HEK293 (cell line): ENCODE measurements at regions not wholly inside any gene's neighbourhood (a gene's known extent, or its start where the extent isn't known, plus 50 kb on each side); places are given as distances from the start of the nearest gene placed in this dataset.

Source experiments
- CTCF ChIA-PET: fragments of 350-600 bp; formaldehyde crosslinking; extraction: SDS; loops from one replicate; lab custom pipeline; 2021; ENCODE audit warnings: antibody characterized with exemption; lab: Yijun Ruan, JAX
- POLR2A ChIA-PET: fragments of 300-600 bp; formaldehyde crosslinking; extraction: SDS; loops from one replicate; lab custom pipeline; 2020; ENCODE audit warnings: antibody characterized with exemption, inconsistent platforms; lab: Yijun Ruan, JAX
- H3K27ac ChIP-seq: fragments of 200-500 bp; sonication (Bioruptor generic); 2 replicates; pipeline ENCODE4 v1.5.1; 2014; ENCODE audit warnings: low read depth, low read length, control low read depth, inconsistent platforms; ENCODE audit errors: extremely low read depth
- H3K36me3 ChIP-seq, 2 experiments: fragments of 200-500 bp in 1 of 2; sonication (Bioruptor generic) in 1 of 2; 1 replicate in 1 of 2; 2 replicates in 1 of 2; pipeline ENCODE4 v1.5.1; 2014 to 2017; ENCODE audit warnings: inconsistent platforms in 2 of 2, low read length in 2 of 2; ENCODE audit not compliant: control insufficient read depth in 2 of 2, insufficient read depth in 1 of 2
- H3K4me1 ChIP-seq: fragments of 200-500 bp; sonication (Bioruptor generic); 2 replicates; pipeline ENCODE4 v1.5.1; 2014; ENCODE audit warnings: mild to moderate bottlenecking, low read length, inconsistent platforms; ENCODE audit not compliant: control insufficient read depth, insufficient read depth
- H3K4me3 ChIP-seq: 2 replicates; pipeline ENCODE4 v1.5.1; 2011; ENCODE audit warnings: low read depth, mild to moderate bottlenecking, control low read depth, low read length, moderate library complexity
- H3K9me3 ChIP-seq: fragments of 200-500 bp; sonication (Bioruptor generic); 2 replicates; pipeline ENCODE4 v1.5.1; 2014; ENCODE audit warnings: low read depth, low read length, inconsistent platforms; ENCODE audit not compliant: control insufficient read depth, insufficient read depth
- KLF16 ChIP-seq: fragments of 450-650 bp; formaldehyde crosslinking; IDR thresholded peaks from 2 replicates; pipeline ENCODE4 v1.5.1; 2017; ENCODE audit warnings: missing biosample characterization, missing genetic modification characterization
- PRDM1 ChIP-seq: fragments of 450-650 bp; formaldehyde crosslinking; IDR thresholded peaks from 2 replicates; pipeline ENCODE4; 2016; ENCODE audit warnings: missing biosample characterization, missing genetic modification characterization
- ZFP3 ChIP-seq: fragments of 450-650 bp; formaldehyde crosslinking; IDR thresholded peaks from 2 replicates; pipeline ENCODE4 v1.5.1; 2016; ENCODE audit warnings: low read depth, missing biosample characterization, missing genetic modification characterization
- ZNF10 ChIP-seq: fragments of 450-650 bp; formaldehyde crosslinking; IDR thresholded peaks from 2 replicates; pipeline ENCODE4 v1.5.1; 2017; ENCODE audit warnings: missing biosample characterization, missing genetic modification characterization
- ZNF133 ChIP-seq: fragments of 450-650 bp; formaldehyde crosslinking; IDR thresholded peaks from 2 replicates; pipeline ENCODE4 v1.5.1; 2016; ENCODE audit warnings: missing biosample characterization, missing genetic modification characterization
- ZNF248 ChIP-seq: fragments of 450-650 bp; formaldehyde crosslinking; IDR thresholded peaks from 2 replicates; pipeline ENCODE4 v1.5.1; 2017; ENCODE audit warnings: missing biosample characterization, missing genetic modification characterization
- ZNF571 ChIP-seq: fragments of 450-650 bp; formaldehyde crosslinking; IDR thresholded peaks from 2 replicates; pipeline ENCODE4 v1.5.0; 2017; ENCODE audit warnings: missing biosample characterization, missing genetic modification characterization
- ZNF600 ChIP-seq: fragments of 450-650 bp; formaldehyde crosslinking; IDR thresholded peaks from 2 replicates; pipeline ENCODE4 v1.5.1; 2016; ENCODE audit warnings: missing biosample characterization, missing genetic modification characterization
- ZNF768 ChIP-seq: fragments of 450-650 bp; formaldehyde crosslinking; IDR thresholded peaks from 2 replicates; pipeline ENCODE4 v1.5.1; 2018; ENCODE audit warnings: missing biosample characterization, mild to moderate bottlenecking, missing genetic modification characterization
- TF ChIP-seq, protein P1 (sequence below): fragments of 450-650 bp; formaldehyde crosslinking; IDR thresholded peaks from 2 replicates; pipeline ENCODE4 v1.5.1; 2016; ENCODE audit warnings: missing biosample characterization, missing genetic modification characterization
- TF ChIP-seq, protein P2 (sequence below): fragments of 450-650 bp; formaldehyde crosslinking; IDR thresholded peaks from 2 replicates; pipeline ENCODE4 v1.5.1; 2016; ENCODE audit warnings: missing biosample characterization, missing genetic modification characterization, low read depth
- TF ChIP-seq, protein P3 (sequence below): fragments of 450-650 bp; IDR thresholded peaks from 2 replicates; pipeline ENCODE4 v1.5.1; 2018; ENCODE audit warnings: missing biosample characterization, mild to moderate bottlenecking, missing genetic modification characterization
- TF ChIP-seq, protein P4 (sequence below): fragments of 450-650 bp; IDR thresholded peaks from 2 replicates; pipeline ENCODE4 v1.5.1; 2018; ENCODE audit warnings: missing biosample characterization, missing genetic modification characterization
- TF ChIP-seq, protein P5 (sequence below): fragments of 450-650 bp; formaldehyde crosslinking; IDR thresholded peaks from 2 replicates; pipeline ENCODE4 v1.5.1; 2016; ENCODE audit warnings: missing biosample characterization, missing genetic modification characterization
- TF ChIP-seq, protein P6 (sequence below): fragments of 450-650 bp; formaldehyde crosslinking; IDR thresholded peaks from 2 replicates; pipeline ENCODE4 v1.5.1; 2016; ENCODE audit warnings: missing biosample characterization, missing genetic modification characterization

DNA sequence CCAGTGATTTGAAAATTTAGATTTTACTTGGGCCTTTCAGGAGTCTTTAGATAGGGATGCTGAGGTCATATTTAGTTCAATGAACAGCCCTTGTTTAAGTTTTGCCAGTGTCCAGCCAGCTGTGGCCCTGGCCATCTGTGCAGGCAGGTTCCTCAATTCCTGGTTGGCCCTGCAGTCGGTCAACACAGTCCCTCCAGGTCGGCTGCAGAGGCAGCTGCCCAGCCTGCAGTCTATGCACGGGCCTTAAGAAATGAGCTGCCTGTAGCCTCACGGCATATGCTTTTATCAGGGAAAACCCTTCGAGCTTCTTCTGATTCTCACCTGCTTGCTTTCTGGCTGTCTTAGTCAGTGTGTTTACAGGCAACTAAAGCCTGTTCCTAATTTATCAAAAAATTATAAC is 199.2 kb upstream of the TPM1 start:
- TF ChIP-seq, protein P1, sequence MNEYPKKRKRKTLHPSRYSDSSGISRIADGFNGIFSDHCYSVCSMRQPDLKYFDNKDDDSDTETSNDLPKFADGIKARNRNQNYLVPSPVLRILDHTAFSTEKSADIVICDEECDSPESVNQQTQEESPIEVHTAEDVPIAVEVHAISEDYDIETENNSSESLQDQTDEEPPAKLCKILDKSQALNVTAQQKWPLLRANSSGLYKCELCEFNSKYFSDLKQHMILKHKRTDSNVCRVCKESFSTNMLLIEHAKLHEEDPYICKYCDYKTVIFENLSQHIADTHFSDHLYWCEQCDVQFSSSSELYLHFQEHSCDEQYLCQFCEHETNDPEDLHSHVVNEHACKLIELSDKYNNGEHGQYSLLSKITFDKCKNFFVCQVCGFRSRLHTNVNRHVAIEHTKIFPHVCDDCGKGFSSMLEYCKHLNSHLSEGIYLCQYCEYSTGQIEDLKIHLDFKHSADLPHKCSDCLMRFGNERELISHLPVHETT: no peak
- TF ChIP-seq KLF16 (tag by site-specific recombination): no peak
- TF ChIP-seq, protein P2, sequence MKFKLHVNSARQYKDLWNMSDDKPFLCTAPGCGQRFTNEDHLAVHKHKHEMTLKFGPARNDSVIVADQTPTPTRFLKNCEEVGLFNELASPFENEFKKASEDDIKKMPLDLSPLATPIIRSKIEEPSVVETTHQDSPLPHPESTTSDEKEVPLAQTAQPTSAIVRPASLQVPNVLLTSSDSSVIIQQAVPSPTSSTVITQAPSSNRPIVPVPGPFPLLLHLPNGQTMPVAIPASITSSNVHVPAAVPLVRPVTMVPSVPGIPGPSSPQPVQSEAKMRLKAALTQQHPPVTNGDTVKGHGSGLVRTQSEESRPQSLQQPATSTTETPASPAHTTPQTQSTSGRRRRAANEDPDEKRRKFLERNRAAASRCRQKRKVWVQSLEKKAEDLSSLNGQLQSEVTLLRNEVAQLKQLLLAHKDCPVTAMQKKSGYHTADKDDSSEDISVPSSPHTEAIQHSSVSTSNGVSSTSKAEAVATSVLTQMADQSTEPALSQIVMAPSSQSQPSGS (tag by site-specific recombination): no peak
- TF ChIP-seq ZNF600: no peak
- H3K9me3 ChIP-seq: no peaks in the 10 kb centered on the region
- CTCF ChIA-PET: no interaction called here
- no peak overlapping the region for H3K27ac ChIP-seq
- no peaks in the 10 kb centered on the region for H3K4me1 ChIP-seq
- no peak overlapping the region for H3K4me3 ChIP-seq
- POLR2A ChIA-PET: no interaction called here
- H3K36me3 ChIP-seq: no peaks in the 10 kb centered on the region

DNA sequence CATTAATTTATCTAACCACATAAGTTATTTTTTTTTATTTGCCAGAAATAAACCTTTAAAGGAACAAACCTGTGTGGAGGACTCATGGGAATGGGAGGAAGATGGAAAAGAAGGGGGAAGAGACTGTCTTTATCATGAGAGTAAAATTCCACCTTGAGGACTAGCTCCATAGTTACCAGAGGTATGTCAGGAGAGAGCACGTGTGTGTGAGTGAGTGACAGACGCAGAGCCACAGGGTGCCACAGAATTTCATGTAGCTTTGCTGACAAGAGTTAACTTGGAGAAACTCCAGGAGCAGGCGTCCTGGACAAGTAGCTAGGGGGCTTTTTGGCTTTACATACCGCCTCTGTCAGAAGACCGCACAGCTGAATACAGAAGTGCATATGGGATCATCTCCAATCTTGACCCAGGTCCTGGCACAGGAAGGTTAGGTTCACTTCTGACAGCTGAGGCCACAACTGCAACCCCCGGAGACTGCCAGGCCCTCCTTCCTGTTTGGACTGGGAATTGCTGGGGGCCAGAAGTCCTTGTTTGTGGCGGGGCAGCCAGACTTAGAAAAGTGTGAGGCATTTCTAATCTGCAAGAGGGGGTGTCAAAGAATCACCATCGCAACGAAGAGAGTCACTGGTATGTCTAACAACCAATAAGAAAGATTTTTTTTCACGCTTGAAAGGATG is 197.8 kb upstream of the TPM1 start:
- no peak overlapping the region for H3K27ac ChIP-seq
- H3K4me1 ChIP-seq: no peaks in the 10 kb centered on the region
- H3K9me3 ChIP-seq: no peaks in the 10 kb centered on the region
- no peaks in the 10 kb centered on the region for H3K36me3 ChIP-seq
- ChIA-PET CTCF (interaction anchor here (0.7 to 1.5 kb wide), 3 partner anchors 19 to 249 kb away, joined by 3 to 7 read pairs (median 4); no protein-coding TSS in a partner anchor), POLR2A (no interaction called here)
- TF ChIP-seq ZNF768 (tag by site-specific recombination) (no peak), ZFP3 (tag by site-specific recombination) (no peak), PRDM1 (tag by site-specific recombination) (no peak), ZNF571 (no peak), ZNF248 (tag by site-specific recombination) (no peak), ZNF10 (tag by site-specific recombination) (no peak), KLF16 (tag by site-specific recombination) (no peak), ZNF133 (tag by site-specific recombination) (no peak)
- TF ChIP-seq, protein P3, sequence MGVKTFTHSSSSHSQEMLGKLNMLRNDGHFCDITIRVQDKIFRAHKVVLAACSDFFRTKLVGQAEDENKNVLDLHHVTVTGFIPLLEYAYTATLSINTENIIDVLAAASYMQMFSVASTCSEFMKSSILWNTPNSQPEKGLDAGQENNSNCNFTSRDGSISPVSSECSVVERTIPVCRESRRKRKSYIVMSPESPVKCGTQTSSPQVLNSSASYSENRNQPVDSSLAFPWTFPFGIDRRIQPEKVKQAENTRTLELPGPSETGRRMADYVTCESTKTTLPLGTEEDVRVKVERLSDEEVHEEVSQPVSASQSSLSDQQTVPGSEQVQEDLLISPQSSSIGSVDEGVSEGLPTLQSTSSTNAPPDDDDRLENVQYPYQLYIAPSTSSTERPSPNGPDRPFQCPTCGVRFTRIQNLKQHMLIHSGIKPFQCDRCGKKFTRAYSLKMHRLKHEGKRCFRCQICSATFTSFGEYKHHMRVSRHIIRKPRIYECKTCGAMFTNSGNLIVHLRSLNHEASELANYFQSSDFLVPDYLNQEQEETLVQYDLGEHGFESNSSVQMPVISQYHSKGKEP: no peak
- TF ChIP-seq, protein P4, sequence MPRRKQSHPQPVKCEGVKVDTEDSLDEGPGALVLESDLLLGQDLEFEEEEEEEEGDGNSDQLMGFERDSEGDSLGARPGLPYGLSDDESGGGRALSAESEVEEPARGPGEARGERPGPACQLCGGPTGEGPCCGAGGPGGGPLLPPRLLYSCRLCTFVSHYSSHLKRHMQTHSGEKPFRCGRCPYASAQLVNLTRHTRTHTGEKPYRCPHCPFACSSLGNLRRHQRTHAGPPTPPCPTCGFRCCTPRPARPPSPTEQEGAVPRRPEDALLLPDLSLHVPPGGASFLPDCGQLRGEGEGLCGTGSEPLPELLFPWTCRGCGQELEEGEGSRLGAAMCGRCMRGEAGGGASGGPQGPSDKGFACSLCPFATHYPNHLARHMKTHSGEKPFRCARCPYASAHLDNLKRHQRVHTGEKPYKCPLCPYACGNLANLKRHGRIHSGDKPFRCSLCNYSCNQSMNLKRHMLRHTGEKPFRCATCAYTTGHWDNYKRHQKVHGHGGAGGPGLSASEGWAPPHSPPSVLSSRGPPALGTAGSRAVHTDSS (tag by site-specific recombination): no peak
- TF ChIP-seq, protein P5, sequence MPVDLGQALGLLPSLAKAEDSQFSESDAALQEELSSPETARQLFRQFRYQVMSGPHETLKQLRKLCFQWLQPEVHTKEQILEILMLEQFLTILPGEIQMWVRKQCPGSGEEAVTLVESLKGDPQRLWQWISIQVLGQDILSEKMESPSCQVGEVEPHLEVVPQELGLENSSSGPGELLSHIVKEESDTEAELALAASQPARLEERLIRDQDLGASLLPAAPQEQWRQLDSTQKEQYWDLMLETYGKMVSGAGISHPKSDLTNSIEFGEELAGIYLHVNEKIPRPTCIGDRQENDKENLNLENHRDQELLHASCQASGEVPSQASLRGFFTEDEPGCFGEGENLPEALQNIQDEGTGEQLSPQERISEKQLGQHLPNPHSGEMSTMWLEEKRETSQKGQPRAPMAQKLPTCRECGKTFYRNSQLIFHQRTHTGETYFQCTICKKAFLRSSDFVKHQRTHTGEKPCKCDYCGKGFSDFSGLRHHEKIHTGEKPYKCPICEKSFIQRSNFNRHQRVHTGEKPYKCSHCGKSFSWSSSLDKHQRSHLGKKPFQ (tag by site-specific recombination): no peak
- TF ChIP-seq, protein P6, sequence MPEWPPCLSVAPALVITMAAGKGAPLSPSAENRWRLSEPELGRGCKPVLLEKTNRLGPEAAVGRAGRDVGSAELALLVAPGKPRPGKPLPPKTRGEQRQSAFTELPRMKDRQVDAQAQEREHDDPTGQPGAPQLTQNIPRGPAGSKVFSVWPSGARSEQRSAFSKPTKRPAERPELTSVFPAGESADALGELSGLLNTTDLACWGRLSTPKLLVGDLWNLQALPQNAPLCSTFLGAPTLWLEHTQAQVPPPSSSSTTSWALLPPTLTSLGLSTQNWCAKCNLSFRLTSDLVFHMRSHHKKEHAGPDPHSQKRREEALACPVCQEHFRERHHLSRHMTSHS (tag by site-specific recombination): no peak
- H3K4me3 ChIP-seq: no peak overlapping the region
